A673 (cell line): ENCODE measurements at regions not wholly inside any gene's neighbourhood (a gene's known extent, or its start where the extent isn't known, plus 50 kb on each side); places are given as distances from the start of the nearest gene placed in this dataset.

ENCODE experiments used
- BruUV-seq: library from RNA; stranded (reverse); fragments of 400-500 nt; replicated peaks from 2 replicates; lab custom pipeline; 2021; lab: Mats Ljungman, UMichigan
- CTCF ChIA-PET: fragments of 300-600 bp; sonication (Branson Sonifier 250); formaldehyde crosslinking; loops from one replicate; lab custom pipeline; 2022; ENCODE audit warnings: antibody characterized with exemption; lab: Charles Lee
- POLR2A ChIA-PET: fragments of 300-600 bp; sonication (Branson Sonifier 250); formaldehyde crosslinking; loops from one replicate; lab custom pipeline; 2022; ENCODE audit warnings: antibody characterized with exemption; ENCODE audit not compliant: low non-redundant PET; lab: Charles Lee
- DNase-seq: peaks from one replicate; pipeline ENCODE4 v3.0.0-alpha.2; 2015; ENCODE audit warnings: low spot score
- H3K27ac ChIP-seq: fragments of 200-600 bp; sonication (generic); 2 replicates; pipeline ENCODE4 v1.5.1; 2016; ENCODE audit warnings: mixed run types, low read depth, mild to moderate bottlenecking, mixed read lengths, antibody characterized with exemption, low read length; ENCODE audit not compliant: poor library complexity, severe bottlenecking
- H3K27me3 ChIP-seq: fragments of 200-600 bp; sonication (generic); replicated peaks from 2 replicates; pipeline ENCODE4 v1.6.1; 2017; ENCODE audit warnings: mixed run types, low read depth, mild to moderate bottlenecking, mixed read lengths, antibody characterized with exemption, low read length; ENCODE audit not compliant: insufficient read depth, poor library complexity
- H3K36me3 ChIP-seq: fragments of 200-600 bp; sonication (generic); 2 replicates; pipeline ENCODE4 v1.6.1; 2016; ENCODE audit warnings: mixed run types, mild to moderate bottlenecking, mixed read lengths, antibody characterized with exemption, low read length; ENCODE audit not compliant: insufficient read depth, poor library complexity, severe bottlenecking
- H3K4me1 ChIP-seq: fragments of 200-600 bp; sonication (generic); 2 replicates; pipeline ENCODE4 v1.6.1; 2017; ENCODE audit warnings: mixed run types, mild to moderate bottlenecking, mixed read lengths, antibody characterized with exemption, low read length; ENCODE audit not compliant: insufficient read depth, poor library complexity, severe bottlenecking
- H3K4me3 ChIP-seq: fragments of 200-600 bp; sonication (generic); 2 replicates; pipeline ENCODE4 v1.5.1; 2016; ENCODE audit warnings: low read depth, mixed run types, mild to moderate bottlenecking, mixed read lengths, low read length; ENCODE audit not compliant: poor library complexity, severe bottlenecking
- H3K9me3 ChIP-seq: fragments of 200-600 bp; sonication (generic); 2 replicates; pipeline ENCODE4 v1.6.1; 2016; ENCODE audit warnings: mixed run types, low read depth, mild to moderate bottlenecking, mixed read lengths, antibody characterized with exemption, low read length; ENCODE audit not compliant: poor library complexity, severe bottlenecking
- CTCF ChIP-seq: fragments of 300-800, 200-600 bp; sonication (generic); conservative IDR thresholded peaks from 2 replicates; pipeline ENCODE4 v1.5.1; 2017; ENCODE audit warnings: low read depth, mild to moderate bottlenecking, antibody characterized with exemption, low read length, moderate library complexity, mixed read lengths
- EZH2 ChIP-seq: fragments of 200-600 bp; sonication (generic); IDR thresholded peaks from 2 replicates; pipeline ENCODE4 v1.6.1; 2017; ENCODE audit warnings: borderline replicate concordance, low read depth, mild to moderate bottlenecking, mixed read lengths, antibody characterized with exemption, low read length; ENCODE audit not compliant: poor library complexity, severe bottlenecking
- intact Hi-C: fragments of 100-400 bp; cut with micrococcal nuclease; formaldehyde crosslinking; loops from one replicate; pipeline ENCODE4 v1.10.0; 2022; ENCODE audit not compliant: unreplicated experiment

- Histone ChIP-seq H3K36me3 (no peaks in the 10 kb centered on the region), H3K4me1 (peaks cover 18% of the 10 kb centered on the region), H3K4me3 (no peak overlapping the region), H3K9me3 (no peaks in the 10 kb centered on the region), H3K27me3 (no peaks in the 10 kb centered on the region), H3K27ac (no peak overlapping the region)
- no TSS peak for BruUV-seq
- TF ChIP-seq EZH2 (no peak), CTCF (no peak)
- intact Hi-C loops, result no loop called here
- ChIA-PET POLR2A (no interaction called here), CTCF (no interaction called here)
- no peak for DNase-seq
Measured at GRCh38 chr2:201983800-201984199, 49.9 kb upstream of the FZD7 start.
